ENCODE measurements at regions not wholly inside any gene's neighbourhood (a gene's known extent, or its start where the extent isn't known, plus 50 kb on each side); places are given as distances from the start of the nearest gene placed in this dataset.
"Not testable (repeated sequence)": the region's sequence is repeated elsewhere in the genome, so short reads cannot be mapped to it uniquely, and the experiment has no call there.

DNA sequence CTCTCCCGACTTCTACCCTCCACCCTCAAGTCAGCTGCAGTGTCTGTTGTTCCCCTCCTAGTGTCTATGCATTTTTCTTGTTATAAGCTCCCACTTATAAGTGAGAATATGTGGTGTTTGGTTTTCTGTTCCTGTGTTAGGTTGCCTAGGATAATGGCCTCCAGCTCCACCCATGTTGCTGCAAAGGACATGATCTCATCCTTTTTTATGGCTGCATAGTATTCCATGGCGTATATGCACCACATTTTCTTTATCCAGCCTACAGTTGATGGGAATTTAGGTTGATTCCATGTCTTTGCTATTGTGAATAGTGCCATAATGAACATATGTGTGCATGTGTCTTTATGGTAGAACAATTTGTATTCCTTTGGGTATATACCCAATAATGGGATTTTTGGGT, 80.7 kb downstream of the SPTSSA start:
- DNase-seq (ENCODE audit: extremely low read depth, low read depth) = not testable (repeated sequence)

DNA sequence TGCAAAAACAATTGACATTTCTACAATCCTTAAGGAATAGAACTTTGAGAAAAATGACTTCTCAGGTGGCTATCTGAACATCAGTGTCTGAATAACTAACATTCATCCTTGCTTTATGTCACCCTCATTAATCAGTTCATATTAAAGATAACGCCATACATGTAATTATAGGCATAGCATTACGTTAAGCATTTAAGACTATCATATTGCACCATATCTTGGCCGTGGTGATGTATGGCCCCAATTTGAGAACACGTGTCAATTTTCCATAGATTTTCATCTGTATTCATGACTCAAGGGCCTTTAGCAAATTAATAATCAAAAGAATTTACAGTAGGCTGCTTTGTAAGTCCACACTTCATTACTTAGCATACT, 81.6 kb downstream of the SPTSSA start:
- no peak for DNase-seq (ENCODE audit: extremely low read depth, low read depth)
- TF ChIP-seq, protein P1, sequence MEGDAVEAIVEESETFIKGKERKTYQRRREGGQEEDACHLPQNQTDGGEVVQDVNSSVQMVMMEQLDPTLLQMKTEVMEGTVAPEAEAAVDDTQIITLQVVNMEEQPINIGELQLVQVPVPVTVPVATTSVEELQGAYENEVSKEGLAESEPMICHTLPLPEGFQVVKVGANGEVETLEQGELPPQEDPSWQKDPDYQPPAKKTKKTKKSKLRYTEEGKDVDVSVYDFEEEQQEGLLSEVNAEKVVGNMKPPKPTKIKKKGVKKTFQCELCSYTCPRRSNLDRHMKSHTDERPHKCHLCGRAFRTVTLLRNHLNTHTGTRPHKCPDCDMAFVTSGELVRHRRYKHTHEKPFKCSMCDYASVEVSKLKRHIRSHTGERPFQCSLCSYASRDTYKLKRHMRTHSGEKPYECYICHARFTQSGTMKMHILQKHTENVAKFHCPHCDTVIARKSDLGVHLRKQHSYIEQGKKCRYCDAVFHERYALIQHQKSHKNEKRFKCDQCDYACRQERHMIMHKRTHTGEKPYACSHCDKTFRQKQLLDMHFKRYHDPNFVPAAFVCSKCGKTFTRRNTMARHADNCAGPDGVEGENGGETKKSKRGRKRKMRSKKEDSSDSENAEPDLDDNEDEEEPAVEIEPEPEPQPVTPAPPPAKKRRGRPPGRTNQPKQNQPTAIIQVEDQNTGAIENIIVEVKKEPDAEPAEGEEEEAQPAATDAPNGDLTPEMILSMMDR (IDR thresholded peaks at IDR 0.05; ENCODE audit: low read depth, low read length) = no peak

DNA sequence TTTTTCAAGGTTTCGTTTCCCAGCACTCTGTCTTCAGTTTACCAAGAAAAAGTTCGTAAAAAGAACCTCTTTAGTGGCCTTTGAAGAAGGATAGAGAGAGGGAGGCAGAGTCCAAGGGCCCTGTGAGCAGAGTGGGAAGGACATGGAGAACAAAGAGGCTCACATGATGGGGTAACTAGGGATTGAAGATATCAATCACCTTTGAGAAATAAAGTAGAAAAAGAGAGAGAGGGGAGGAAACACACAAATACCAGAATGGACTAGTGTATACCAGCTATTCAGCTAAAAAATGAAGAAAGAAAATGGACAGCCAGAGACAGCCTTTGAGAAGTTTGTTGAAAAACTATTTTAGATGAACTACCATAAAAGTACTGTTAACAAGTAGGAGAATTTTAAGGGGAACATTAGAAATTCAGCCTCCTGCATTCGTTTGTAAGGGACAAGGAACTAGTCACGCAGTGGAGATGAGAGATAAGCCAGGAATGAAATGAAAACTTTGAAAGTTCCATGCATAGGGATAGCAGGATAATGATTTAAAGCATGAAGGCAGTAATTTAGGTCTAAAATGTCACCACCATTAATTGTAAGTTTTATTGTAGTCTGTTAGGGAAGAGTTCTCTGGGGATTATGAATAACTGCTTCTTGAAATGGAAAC, 82.1 kb downstream of the SPTSSA start:
- no peak for DNase-seq (ENCODE audit: extremely low read depth, low read depth)
- TF ChIP-seq, protein P1 (IDR thresholded peaks at IDR 0.05; ENCODE audit: low read depth, low read length) = no peak

DNA sequence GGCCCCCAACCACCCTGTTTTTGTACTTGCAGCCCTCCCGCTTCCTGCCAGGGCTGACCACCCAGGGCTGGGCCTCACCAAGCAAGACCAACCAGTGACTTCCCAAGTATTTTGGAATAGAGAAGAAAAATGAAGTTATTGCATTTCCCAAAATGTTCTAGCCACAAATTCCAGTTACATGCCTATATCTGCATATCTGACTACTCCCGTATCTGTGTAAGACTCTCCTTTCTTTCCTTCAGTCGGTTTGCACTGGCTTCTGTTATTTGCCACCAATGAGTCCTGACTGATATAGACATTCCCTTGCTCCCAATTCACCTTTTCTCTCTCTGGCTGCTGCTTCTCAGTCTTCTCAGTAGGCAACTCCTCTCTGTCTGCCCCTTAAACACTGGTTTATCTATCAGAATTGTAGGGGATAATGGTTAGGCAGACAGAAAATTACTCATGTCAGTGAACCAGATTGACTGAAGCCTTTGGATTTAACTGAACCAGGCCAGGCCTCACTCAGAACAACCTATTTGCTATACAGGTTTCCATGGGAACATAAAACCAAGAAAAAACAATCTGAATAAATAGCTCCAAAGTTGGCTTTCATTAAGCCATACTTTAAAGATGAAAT, 85.3 kb downstream of the SPTSSA start:
- TF ChIP-seq, protein P1 (IDR thresholded peaks at IDR 0.05; ENCODE audit: low read depth, low read length) = no peak
- DNase-seq (ENCODE audit: extremely low read depth, low read depth) = no peak

DNA sequence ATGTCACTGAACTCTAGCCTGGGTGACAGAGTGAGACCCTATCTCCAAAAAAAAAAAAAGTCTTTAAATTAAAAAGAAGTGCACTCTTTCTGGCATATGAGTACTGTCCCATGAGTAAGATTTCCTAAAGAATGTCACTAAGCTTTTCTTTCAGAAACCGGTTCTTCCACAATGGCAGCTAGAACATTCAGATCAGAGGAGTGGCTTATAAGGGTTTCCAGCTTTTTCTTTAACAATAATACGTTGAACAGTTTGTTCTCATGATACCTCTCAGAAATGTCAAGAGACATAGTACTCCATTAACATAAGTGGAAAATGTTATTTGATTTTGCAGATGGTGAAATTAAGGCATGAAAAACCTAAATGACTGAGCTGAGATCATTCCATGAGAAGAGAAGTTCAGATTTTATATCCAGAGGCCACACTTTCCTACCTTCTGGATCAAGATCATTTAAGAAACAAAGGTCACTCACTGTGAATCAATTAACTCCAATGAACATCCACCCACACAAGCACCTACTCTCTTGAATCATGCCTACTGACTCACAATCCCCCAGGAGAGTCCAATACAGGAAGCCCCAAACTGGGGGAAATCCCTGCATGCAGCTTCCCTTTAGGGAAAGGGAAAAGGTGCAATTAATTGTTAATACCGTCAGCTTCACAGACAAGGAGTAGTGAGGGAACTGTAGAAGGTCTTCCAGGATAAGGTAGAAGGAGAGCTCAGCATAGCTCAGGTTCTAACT, 86.9 kb downstream of the SPTSSA start:
- DNase-seq (ENCODE audit: extremely low read depth, low read depth) = no peak

DNA sequence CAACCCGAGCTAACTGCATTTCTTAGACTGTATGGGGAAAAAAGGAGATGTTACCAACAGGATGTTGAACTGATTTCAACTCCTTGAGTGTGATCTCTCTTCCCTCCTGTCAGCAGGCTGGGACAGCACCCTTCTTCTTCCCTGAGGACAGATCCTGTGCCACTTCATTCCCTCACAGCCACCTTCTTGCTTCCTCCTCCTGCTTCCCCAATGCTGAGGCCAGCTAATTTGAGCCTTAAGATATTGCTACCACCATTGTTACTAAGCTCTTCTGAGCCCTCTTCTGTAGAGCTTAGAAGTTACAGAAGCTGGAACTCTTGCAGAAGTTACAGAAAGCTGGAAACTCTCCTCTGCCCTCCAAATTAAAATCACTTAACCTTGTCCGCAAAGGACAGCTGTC, 88.8 kb downstream of the SPTSSA start:
- TF ChIP-seq, protein P1 (IDR thresholded peaks at IDR 0.05; ENCODE audit: low read depth, low read length) = no peak
- DNase-seq (ENCODE audit: extremely low read depth, low read depth) = no peak

More for the DNA sequence above, 86.9 kb downstream of the SPTSSA start:
- TF ChIP-seq, protein P1 (IDR thresholded peaks at IDR 0.05; ENCODE audit: low read depth, low read length) = no peak

DNA sequence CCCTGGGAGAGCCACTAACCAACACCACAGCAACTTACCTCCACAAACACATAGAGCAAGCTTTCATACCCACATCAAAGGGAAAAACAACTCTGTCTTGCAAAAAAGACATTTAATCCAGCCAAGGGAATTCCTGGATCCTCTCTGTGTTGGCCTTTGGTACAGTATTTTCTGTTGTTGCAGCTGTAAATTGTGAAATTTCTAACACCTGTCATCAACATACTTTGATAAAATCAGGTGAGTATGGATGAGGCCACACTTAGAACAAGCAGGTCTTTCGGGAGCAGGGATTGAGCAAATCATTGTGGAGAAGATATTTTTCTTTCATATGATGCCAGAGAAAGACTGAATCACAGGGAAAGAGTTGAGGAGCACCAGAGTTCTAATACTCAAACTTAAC, 89.3 kb downstream of the SPTSSA start:
- DNase-seq (ENCODE audit: extremely low read depth, low read depth) = no peak
- TF ChIP-seq, protein P1 (IDR thresholded peaks at IDR 0.05; ENCODE audit: low read depth, low read length) = no peak
